Posterior vena cava (tissue), 2 donors: ENCODE measurements at regions not wholly inside any gene's neighbourhood (a gene's known extent, or its start where the extent isn't known, plus 50 kb on each side); places are given as distances from the start of the nearest gene placed in this dataset.
A peak's percentile ranks its signal among the peaks of the same experiment; 100 is the strongest.

Experiments used
- DNase-seq: peaks from one replicate; pipeline ENCODE4 v3.0.0-alpha.2; 2020; ENCODE audit warnings: low spot score
- intact Hi-C, 2 donors: fragments of 100-400 bp; cut with DNase I; formaldehyde crosslinking; loops; one replicate each; pipeline versions ENCODE4 v1.14.1 to v1.14.2; 2022 to 2023
- donor health status: DM: yes; HTN: yes; CAD: no.
- donor health status: DM: yes; HTN: yes; CAD: no.

- intact Hi-C loops: no loop called here
Measured at GRCh38 chr2:147531269-147531668, 313.6 kb upstream of the ACVR2A start.

GRCh38 chr2:147530033-147530432 is 314.8 kb upstream of the ACVR2A start:
- intact Hi-C loops: no loop called here
- DNase-seq: no peak

More at GRCh38 chr2:147531269-147531668, 313.6 kb upstream of the ACVR2A start:
- DNase-seq: no peak

- intact Hi-C loops: no loop called here
- no peak for DNase-seq
Measured at GRCh38 chr2:147525819-147526489, 318.9 kb upstream of the ACVR2A start.

- intact Hi-C loops: no loop called here
Measured at GRCh38 chr2:147524912-147525311, 319.9 kb upstream of the ACVR2A start.

GRCh38 chr2:147523415-147523814 is 321.4 kb upstream of the ACVR2A start:
- intact Hi-C loops: no loop called here
- no peak for DNase-seq

More at GRCh38 chr2:147524912-147525311, 319.9 kb upstream of the ACVR2A start:
- no peak for DNase-seq

GRCh38 chr2:147521936-147522335 is 322.9 kb upstream of the ACVR2A start:
- intact Hi-C loops: no loop called here
- DNase-seq: no peak

GRCh38 chr2:147520817-147521216 is 324.0 kb upstream of the ACVR2A start:
- no peak for DNase-seq
- intact Hi-C loops: no loop called here

- intact Hi-C loops: loop anchor here in 1 of 2 donors (5.0 kb wide), 1 partner anchor 258 kb away; no protein-coding TSS in a partner anchor
- no peak for DNase-seq
Measured at GRCh38 chr2:147519178-147519577, 325.7 kb upstream of the ACVR2A start.

GRCh38 chr2:147515213-147515612 is 329.6 kb upstream of the ACVR2A start:
- no peak for DNase-seq
- intact Hi-C loops: loop anchor here in 1 of 2 donors (5.0 kb wide), 1 partner anchor 262 kb away; no protein-coding TSS in a partner anchor

- no peak for DNase-seq
- intact Hi-C loops: no loop called here
Measured at GRCh38 chr2:147512206-147512605, 332.6 kb upstream of the ACVR2A start.

- DNase-seq: peak; percentile 87
- intact Hi-C loops: no loop called here
Measured at GRCh38 chr2:147511491-147511948, 333.3 kb upstream of the ACVR2A start.

- intact Hi-C loops: no loop called here
- no peak for DNase-seq
Measured at GRCh38 chr2:147509821-147510220, 335.0 kb upstream of the ACVR2A start.

GRCh38 chr2:147506889-147507288 is 337.9 kb upstream of the ACVR2A start:
- intact Hi-C loops: no loop called here
- DNase-seq: no peak

GRCh38 chr2:147502711-147503290 is 342.0 kb upstream of the ACVR2A start:
- DNase-seq: no peak
- intact Hi-C loops: no loop called here

- no peak for DNase-seq
- intact Hi-C loops: no loop called here
Measured at GRCh38 chr2:147501968-147502367, 342.9 kb upstream of the ACVR2A start.

- intact Hi-C loops: no loop called here
- DNase-seq: no peak
Measured at GRCh38 chr2:147500819-147501395, 343.9 kb upstream of the ACVR2A start.

- no peak for DNase-seq
- intact Hi-C loops: no loop called here
Measured at GRCh38 chr2:147500229-147500628, 344.6 kb upstream of the ACVR2A start.

GRCh38 chr2:147499785-147500184 is 345.0 kb upstream of the ACVR2A start:
- no peak for DNase-seq
- intact Hi-C loops: no loop called here

- intact Hi-C loops: no loop called here
Measured at GRCh38 chr2:147495734-147496133, 349.1 kb upstream of the ACVR2A start.

GRCh38 chr2:147492471-147492870 is 352.4 kb upstream of the ACVR2A start:
- no peak for DNase-seq
- intact Hi-C loops: no loop called here

More at GRCh38 chr2:147495734-147496133, 349.1 kb upstream of the ACVR2A start:
- DNase-seq: no peak

GRCh38 chr2:147491506-147491905 is 353.3 kb upstream of the ACVR2A start:
- intact Hi-C loops: no loop called here
- DNase-seq: no peak
